Lower lobe of right lung (tissue), 2 donors: ENCODE measurements at regions not wholly inside any gene's neighbourhood (a gene's known extent, or its start where the extent isn't known, plus 50 kb on each side); places are given as distances from the start of the nearest gene placed in this dataset.

Source experiments
- ATAC-seq, 2 donors: fragments of 200-7000 bp; cut with Tn5 transposase; one replicate each; pipeline ENCODE4 v1.9.1; 2020 to 2022; ENCODE audit warnings: mild to moderate bottlenecking in 2 of 2, moderate library complexity in 2 of 2
- DNase-seq: peaks from one replicate; pipeline ENCODE4 v3.0.0-alpha.2; 2020
- H3K27ac ChIP-seq: fragments of 200-600 bp; one replicate; pipeline ENCODE4 v1.8.0; 2022
- H3K27me3 ChIP-seq: fragments of 200-600 bp; one replicate; pipeline ENCODE4 v1.8.0; 2022; ENCODE audit warnings: low read depth
- H3K36me3 ChIP-seq: fragments of 200-600 bp; one replicate; pipeline ENCODE4 v1.8.0; 2022; ENCODE audit warnings: mild to moderate bottlenecking
- H3K4me1 ChIP-seq: fragments of 200-600 bp; one replicate; pipeline ENCODE4 v1.8.0; 2022
- H3K4me3 ChIP-seq: fragments of 200-600 bp; one replicate; pipeline ENCODE4 v1.8.0; 2022; ENCODE audit warnings: mild to moderate bottlenecking
- H3K9me3 ChIP-seq: fragments of 200-600 bp; one replicate; pipeline ENCODE4 v1.8.0; 2022
- intact Hi-C: fragments of 100-400 bp; cut with DNase I; formaldehyde crosslinking; loops from one replicate; pipeline ENCODE4 v1.11.0; 2022
- TF ChIP-seq, protein P1 (sequence below): fragments of 200-600 bp; IDR thresholded peaks from one replicate; pipeline ENCODE4 v1.8.0; 2022; ENCODE audit warnings: antibody characterized with exemption, mild to moderate bottlenecking
- donor health status: DM: no; HTN: yes; CAD: no; lungs with severe emphysema.

DNA sequence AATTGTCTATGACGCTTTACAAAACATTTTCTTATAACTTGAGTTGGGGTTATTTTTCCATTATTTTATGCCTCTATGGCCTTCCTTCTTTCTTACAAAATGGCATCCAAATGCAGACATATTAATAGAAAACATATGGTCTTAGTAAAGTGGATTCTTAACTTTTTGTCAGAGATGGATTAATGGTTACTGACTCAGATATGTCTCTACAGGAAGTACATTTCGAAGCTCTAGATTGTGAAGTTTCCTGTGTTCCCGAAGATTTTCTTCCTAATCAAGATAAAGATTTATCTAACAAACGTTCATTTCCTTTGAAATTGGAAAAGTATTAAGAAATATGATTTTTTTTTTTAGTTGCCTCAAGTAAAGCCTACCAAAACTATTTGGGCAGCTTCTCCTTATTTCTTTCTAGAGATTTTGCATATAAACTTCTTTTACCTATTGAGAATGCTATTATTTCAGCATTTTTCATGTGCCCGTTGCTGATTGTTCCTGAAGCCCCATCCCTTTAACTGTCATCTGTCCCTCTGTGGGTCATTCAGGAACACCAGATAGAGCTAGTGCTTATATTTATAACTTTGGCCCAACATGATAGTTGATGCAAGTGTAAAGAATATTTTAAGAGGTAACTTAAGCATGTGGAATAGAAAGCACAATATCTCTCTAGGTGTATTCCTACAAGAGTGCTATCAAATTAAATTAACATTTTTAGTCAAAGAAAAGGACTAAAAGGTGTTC is 498.0 kb downstream of the CCDC85A start:
- intact Hi-C loops = no loop called here
- ATAC-seq = no peak

DNA sequence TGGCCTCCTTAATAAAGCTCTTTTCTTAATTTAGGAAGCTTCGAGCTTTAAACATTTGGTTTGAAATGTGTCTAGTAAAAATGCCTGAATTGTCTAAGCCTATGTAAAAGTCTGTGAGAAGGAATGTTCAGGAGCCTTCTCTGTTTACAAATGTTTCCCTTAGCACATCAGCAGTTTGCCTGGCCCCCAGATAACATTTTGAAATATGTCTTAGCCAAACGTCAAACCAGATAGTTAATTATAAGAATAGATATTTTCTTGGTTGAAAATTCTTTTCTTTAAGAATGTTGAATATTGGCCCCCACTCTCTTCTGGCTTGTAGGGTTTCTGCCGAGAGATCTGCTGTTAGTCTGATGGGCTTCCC is 498.6 kb downstream of the CCDC85A start:
- intact Hi-C loops = no loop called here
- no peaks in the 10 kb centered on the region for H3K36me3 ChIP-seq
- H3K4me3 ChIP-seq = no peak overlapping the region
- no peaks in the 10 kb centered on the region for H3K27me3 ChIP-seq
- H3K4me1 ChIP-seq = no peaks in the 10 kb centered on the region
- ATAC-seq (no peak), DNase-seq (no peak)
- no peak overlapping the region for H3K27ac ChIP-seq
- H3K9me3 ChIP-seq = no peaks in the 10 kb centered on the region
- TF ChIP-seq, protein P1, sequence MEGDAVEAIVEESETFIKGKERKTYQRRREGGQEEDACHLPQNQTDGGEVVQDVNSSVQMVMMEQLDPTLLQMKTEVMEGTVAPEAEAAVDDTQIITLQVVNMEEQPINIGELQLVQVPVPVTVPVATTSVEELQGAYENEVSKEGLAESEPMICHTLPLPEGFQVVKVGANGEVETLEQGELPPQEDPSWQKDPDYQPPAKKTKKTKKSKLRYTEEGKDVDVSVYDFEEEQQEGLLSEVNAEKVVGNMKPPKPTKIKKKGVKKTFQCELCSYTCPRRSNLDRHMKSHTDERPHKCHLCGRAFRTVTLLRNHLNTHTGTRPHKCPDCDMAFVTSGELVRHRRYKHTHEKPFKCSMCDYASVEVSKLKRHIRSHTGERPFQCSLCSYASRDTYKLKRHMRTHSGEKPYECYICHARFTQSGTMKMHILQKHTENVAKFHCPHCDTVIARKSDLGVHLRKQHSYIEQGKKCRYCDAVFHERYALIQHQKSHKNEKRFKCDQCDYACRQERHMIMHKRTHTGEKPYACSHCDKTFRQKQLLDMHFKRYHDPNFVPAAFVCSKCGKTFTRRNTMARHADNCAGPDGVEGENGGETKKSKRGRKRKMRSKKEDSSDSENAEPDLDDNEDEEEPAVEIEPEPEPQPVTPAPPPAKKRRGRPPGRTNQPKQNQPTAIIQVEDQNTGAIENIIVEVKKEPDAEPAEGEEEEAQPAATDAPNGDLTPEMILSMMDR = no peak

More for the DNA sequence above, 498.0 kb downstream of the CCDC85A start:
- H3K4me1 ChIP-seq = no peaks in the 10 kb centered on the region
- H3K9me3 ChIP-seq = no peaks in the 10 kb centered on the region
- H3K4me3 ChIP-seq = no peak overlapping the region
- no peak for DNase-seq
- H3K27me3 ChIP-seq = no peaks in the 10 kb centered on the region
- H3K36me3 ChIP-seq = no peaks in the 10 kb centered on the region
- no peak overlapping the region for H3K27ac ChIP-seq
- TF ChIP-seq, protein P1 = no peak

DNA sequence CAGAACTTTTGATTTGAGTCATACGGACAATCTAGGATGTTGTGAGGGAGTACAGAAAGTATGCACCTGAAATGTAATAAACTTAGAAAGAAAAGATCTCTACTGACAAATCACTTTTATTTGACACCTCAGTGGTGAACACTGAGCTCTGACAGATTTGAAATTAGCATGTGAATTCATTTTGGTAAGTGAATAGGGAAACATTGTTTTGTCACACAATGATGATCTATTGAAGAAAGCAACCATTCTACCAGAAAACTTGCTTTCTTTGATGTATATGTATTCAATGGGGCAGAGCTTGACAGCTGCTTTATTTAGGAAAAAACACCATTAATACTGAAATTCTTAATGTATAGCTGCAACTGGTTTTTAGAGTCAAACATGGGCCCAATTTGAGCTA is 500.5 kb downstream of the CCDC85A start:
- no peaks in the 10 kb centered on the region for H3K36me3 ChIP-seq
- intact Hi-C loops = no loop called here
- H3K4me1 ChIP-seq = no peaks in the 10 kb centered on the region
- DNase-seq (no peak), ATAC-seq (no peak)
- TF ChIP-seq, protein P1 = no peak
- no peaks in the 10 kb centered on the region for H3K27me3 ChIP-seq
- no peak overlapping the region for H3K4me3 ChIP-seq
- H3K27ac ChIP-seq = no peak overlapping the region
- no peaks in the 10 kb centered on the region for H3K9me3 ChIP-seq

DNA sequence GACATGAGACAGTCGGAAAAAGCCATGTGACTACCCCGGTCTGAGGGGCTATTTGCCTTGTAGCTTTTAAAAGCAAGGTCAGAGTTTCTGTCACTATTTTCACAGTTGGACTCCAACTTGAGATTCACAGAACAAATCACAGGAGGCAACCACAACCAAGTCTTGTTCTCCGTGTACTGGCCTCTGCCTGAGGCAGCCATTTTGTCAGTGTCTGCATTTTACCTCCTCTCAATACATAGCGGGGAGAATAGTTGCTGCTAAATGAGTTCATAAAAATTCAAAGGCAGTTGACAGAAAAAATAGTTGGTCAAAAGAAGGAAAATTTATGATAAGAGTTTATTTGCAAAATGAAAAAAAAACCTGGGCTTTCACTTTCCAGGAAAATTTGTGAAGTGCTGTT is 501.4 kb downstream of the CCDC85A start:
- ATAC-seq = no peak
- H3K27ac ChIP-seq = no peak overlapping the region
- H3K27me3 ChIP-seq = no peaks in the 10 kb centered on the region
- DNase-seq = no peak
- H3K4me3 ChIP-seq = no peak overlapping the region
- no peaks in the 10 kb centered on the region for H3K36me3 ChIP-seq
- intact Hi-C loops = no loop called here
- TF ChIP-seq, protein P1 = no peak
- H3K9me3 ChIP-seq = no peaks in the 10 kb centered on the region
- no peaks in the 10 kb centered on the region for H3K4me1 ChIP-seq

DNA sequence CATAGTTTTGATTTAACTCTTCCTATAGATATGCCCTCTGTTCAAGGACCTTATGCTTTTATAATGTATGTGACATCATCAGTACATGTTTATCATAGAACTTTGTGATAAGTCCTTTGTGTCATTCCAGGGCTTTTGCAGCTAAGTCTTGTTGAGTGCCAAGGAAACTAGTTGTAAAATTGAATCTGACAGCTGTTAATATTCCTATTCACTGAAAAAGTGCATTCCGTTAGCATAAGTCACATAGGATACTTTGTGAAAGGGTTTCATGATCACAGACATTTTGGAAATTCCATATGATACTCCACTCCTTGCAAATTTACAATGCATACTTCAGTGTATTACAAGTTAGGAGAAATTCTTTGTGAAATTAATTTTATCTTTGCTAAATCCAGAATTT is 503.4 kb downstream of the CCDC85A start:
- Histone ChIP-seq H3K27ac (no peak overlapping the region), H3K4me1 (no peaks in the 10 kb centered on the region), H3K27me3 (no peaks in the 10 kb centered on the region), H3K4me3 (no peak overlapping the region), H3K9me3 (no peaks in the 10 kb centered on the region), H3K36me3 (no peaks in the 10 kb centered on the region)
- DNase-seq = no peak
- ATAC-seq = no peak
- intact Hi-C loops = no loop called here
- TF ChIP-seq, protein P1 = no peak
